ENCODE measurements at regions not wholly inside any gene's neighbourhood (a gene's known extent, or its start where the extent isn't known, plus 50 kb on each side); places are given as distances from the start of the nearest gene placed in this dataset.

GRCh38 chr4:125091101-125091500 is 223.7 kb upstream of the FAT4 start:
- no peak for TF ChIP-seq CTCF (IDR thresholded peaks at IDR 0.05)
- no peak for TF ChIP-seq EP300 (IDR thresholded peaks at IDR 0.05)
- TF ChIP-seq POLR2AphosphoS5 (IDR thresholded peaks at IDR 0.05), result no peak
- TF ChIP-seq POLR2A (IDR thresholded peaks at IDR 0.05), result no peak
